ENCODE measurements at regions not wholly inside any gene's neighbourhood (a gene's known extent, or its start where the extent isn't known, plus 50 kb on each side); places are given as distances from the start of the nearest gene placed in this dataset.
"Not testable (repeated sequence)": the region's sequence is repeated elsewhere in the genome, so short reads cannot be mapped to it uniquely, and the experiment has no call there.

DNA sequence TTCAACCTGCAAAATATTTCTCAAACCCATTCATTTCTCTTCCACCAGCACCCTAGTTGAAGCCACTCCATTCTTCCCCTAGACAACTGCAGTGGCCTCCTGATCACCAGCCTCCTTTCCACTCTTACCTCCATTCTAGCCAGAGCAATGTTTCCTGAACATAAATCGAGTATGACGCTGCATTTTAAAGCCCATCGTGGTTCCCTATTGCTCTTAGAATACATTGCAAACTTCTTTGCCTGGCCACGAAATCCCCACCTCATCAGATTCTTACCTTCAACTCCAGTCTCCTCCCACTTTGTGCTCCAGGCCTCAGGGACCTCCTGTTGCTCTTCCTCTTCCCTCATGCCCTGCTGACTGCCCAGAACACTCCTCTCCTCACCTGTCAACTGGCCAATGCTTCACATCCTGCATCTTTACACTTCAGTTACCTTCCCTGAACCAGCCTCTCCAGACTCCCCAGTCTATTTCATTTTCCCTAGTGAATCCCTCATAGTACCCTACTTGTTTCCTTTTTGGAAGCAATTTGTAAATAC lies 176.5 kb upstream of the CTAGE1 start:
- Mint-ChIP-seq H3K27ac (peak overlapping the region in 1 of 7 donors; percentile 12), H3K4me3 (no peak overlapping the region), H3K4me1 (no peaks in the 10 kb centered on the region), H3K27me3 (ENCODE audit: low read depth in 3 of 3) (peaks cover 0 to 3% (median 2%) of the 10 kb centered on the region in 3 donors), H3K36me3 (no peaks in the 10 kb centered on the region), H3K9me3 (peaks cover 0 to 4% (median 0%) of the 10 kb centered on the region in 7 donors)
- no peak for DNase-seq
- H3K36me3 ChIP-seq (replicated peaks in 1 of 2; ENCODE audit: control insufficient read depth in 1 of 2, insufficient read depth in 2 of 2, low read length in 2 of 2): no peaks in the 10 kb centered on the region
- H2AFZ ChIP-seq (ENCODE audit: insufficient read depth, low read depth, low read length, poor library complexity, severe bottlenecking): no peak overlapping the region
- WGBS (ENCODE audit: insufficient coverage): 4% methylated on average over 4 of the region's 4 CpGs
- no peak overlapping the region for H3K9ac ChIP-seq (ENCODE audit: insufficient read depth, low read length, poor library complexity, severe bottlenecking)
- TF ChIP-seq, protein P1, sequence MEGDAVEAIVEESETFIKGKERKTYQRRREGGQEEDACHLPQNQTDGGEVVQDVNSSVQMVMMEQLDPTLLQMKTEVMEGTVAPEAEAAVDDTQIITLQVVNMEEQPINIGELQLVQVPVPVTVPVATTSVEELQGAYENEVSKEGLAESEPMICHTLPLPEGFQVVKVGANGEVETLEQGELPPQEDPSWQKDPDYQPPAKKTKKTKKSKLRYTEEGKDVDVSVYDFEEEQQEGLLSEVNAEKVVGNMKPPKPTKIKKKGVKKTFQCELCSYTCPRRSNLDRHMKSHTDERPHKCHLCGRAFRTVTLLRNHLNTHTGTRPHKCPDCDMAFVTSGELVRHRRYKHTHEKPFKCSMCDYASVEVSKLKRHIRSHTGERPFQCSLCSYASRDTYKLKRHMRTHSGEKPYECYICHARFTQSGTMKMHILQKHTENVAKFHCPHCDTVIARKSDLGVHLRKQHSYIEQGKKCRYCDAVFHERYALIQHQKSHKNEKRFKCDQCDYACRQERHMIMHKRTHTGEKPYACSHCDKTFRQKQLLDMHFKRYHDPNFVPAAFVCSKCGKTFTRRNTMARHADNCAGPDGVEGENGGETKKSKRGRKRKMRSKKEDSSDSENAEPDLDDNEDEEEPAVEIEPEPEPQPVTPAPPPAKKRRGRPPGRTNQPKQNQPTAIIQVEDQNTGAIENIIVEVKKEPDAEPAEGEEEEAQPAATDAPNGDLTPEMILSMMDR (IDR thresholded peaks at IDR 0.05): no peak
- no peaks in the 10 kb centered on the region for H3K9me3 ChIP-seq (replicated peaks in 1 of 2; ENCODE audit: control insufficient read depth in 1 of 2, insufficient read depth in 1 of 2, low read length in 2 of 2)
- intact Hi-C loops (cut with micrococcal nuclease): no loop called here
- no peaks in the 10 kb centered on the region for H4K20me1 ChIP-seq (ENCODE audit: insufficient read depth, low read length)
- no peak overlapping the region for H3K4me3 ChIP-seq (replicated peaks in 1 of 3; ENCODE audit: low read depth in 2 of 3, low read length in 3 of 3)
- H3K79me2 ChIP-seq (ENCODE audit: insufficient read depth, low read length): no peaks in the 10 kb centered on the region
- no peaks in the 10 kb centered on the region for H3K4me1 ChIP-seq (ENCODE audit: control insufficient read depth in 1 of 2, insufficient read depth in 2 of 2, low read length in 2 of 2)
- H3K27me3 ChIP-seq (ENCODE audit: control insufficient read depth in 2 of 2, insufficient read depth in 2 of 2, low read length in 2 of 2): no peaks in the 10 kb centered on the region
- no peak overlapping the region for H3K27ac ChIP-seq (ENCODE audit: low read depth in 1 of 2, low read length in 2 of 2)
- H3K4me2 ChIP-seq (replicated peaks; ENCODE audit: extremely low read depth, low read length, poor library complexity, severe bottlenecking): no peak overlapping the region

- Mint-ChIP-seq H3K27me3 (ENCODE audit: low read depth in 3 of 3) (peaks cover 0 to 2% (median 0%) of the 10 kb centered on the region in 3 donors), H3K4me1 (no peaks in the 10 kb centered on the region), H3K4me3 (no peak overlapping the region), H3K9me3 (peaks cover 0 to 5% (median 0%) of the 10 kb centered on the region in 7 donors), H3K27ac (no peak overlapping the region), H3K36me3 (no peaks in the 10 kb centered on the region)
- Histone ChIP-seq H3K4me2 (replicated peaks; ENCODE audit: extremely low read depth, low read length, poor library complexity, severe bottlenecking) (no peak overlapping the region), H3K4me1 (ENCODE audit: control insufficient read depth in 1 of 2, insufficient read depth in 2 of 2, low read length in 2 of 2) (no peaks in the 10 kb centered on the region), H3K9me3 (replicated peaks in 1 of 2; ENCODE audit: control insufficient read depth in 1 of 2, insufficient read depth in 1 of 2, low read length in 2 of 2) (no peaks in the 10 kb centered on the region), H3K9ac (ENCODE audit: insufficient read depth, low read length, poor library complexity, severe bottlenecking) (no peak overlapping the region), H3K4me3 (replicated peaks in 1 of 3; ENCODE audit: low read depth in 2 of 3, low read length in 3 of 3) (no peak overlapping the region), H3K27me3 (ENCODE audit: control insufficient read depth in 2 of 2, insufficient read depth in 2 of 2, low read length in 2 of 2) (no peaks in the 10 kb centered on the region), H3K79me2 (ENCODE audit: insufficient read depth, low read length) (no peaks in the 10 kb centered on the region), H3K27ac (ENCODE audit: low read depth in 1 of 2, low read length in 2 of 2) (no peak overlapping the region), H4K20me1 (ENCODE audit: insufficient read depth, low read length) (no peaks in the 10 kb centered on the region), H3K36me3 (replicated peaks in 1 of 2; ENCODE audit: control insufficient read depth in 1 of 2, insufficient read depth in 2 of 2, low read length in 2 of 2) (no peaks in the 10 kb centered on the region), H2AFZ (ENCODE audit: insufficient read depth, low read depth, low read length, poor library complexity, severe bottlenecking) (no peak overlapping the region)
- WGBS (ENCODE audit: insufficient coverage): 90% methylated on average over 2 of the region's 5 CpGs
- DNase-seq: no peak
- intact Hi-C loops (cut with micrococcal nuclease): loop anchor here in 1 of 2 donors (10.0 kb wide), 1 partner anchor 57 kb away; no protein-coding TSS in a partner anchor
- TF ChIP-seq, protein P1 (IDR thresholded peaks at IDR 0.05): no peak
Measured at GRCh38 chr18:22601481-22601880, 183.8 kb upstream of the CTAGE1 start.

GRCh38 chr18:22602456-22602855 lies 184.7 kb upstream of the CTAGE1 start:
- not testable (repeated sequence) for H3K4me2 ChIP-seq (replicated peaks; ENCODE audit: extremely low read depth, low read length, poor library complexity, severe bottlenecking); DNase-seq; H3K4me3 Mint-ChIP-seq; H3K9ac ChIP-seq (ENCODE audit: insufficient read depth, low read length, poor library complexity, severe bottlenecking); H3K9me3 Mint-ChIP-seq; H3K27ac Mint-ChIP-seq; H3K27ac ChIP-seq (ENCODE audit: low read depth in 1 of 2, low read length in 2 of 2); H3K9me3 ChIP-seq (replicated peaks in 1 of 2; ENCODE audit: control insufficient read depth in 1 of 2, insufficient read depth in 1 of 2, low read length in 2 of 2); H3K4me1 ChIP-seq (ENCODE audit: control insufficient read depth in 1 of 2, insufficient read depth in 2 of 2, low read length in 2 of 2); H3K27me3 ChIP-seq (ENCODE audit: control insufficient read depth in 2 of 2, insufficient read depth in 2 of 2, low read length in 2 of 2); H3K4me3 ChIP-seq (replicated peaks in 1 of 3; ENCODE audit: low read depth in 2 of 3, low read length in 3 of 3); H3K36me3 Mint-ChIP-seq; H3K36me3 ChIP-seq (replicated peaks in 1 of 2; ENCODE audit: control insufficient read depth in 1 of 2, insufficient read depth in 2 of 2, low read length in 2 of 2); H3K4me1 Mint-ChIP-seq; H4K20me1 ChIP-seq (ENCODE audit: insufficient read depth, low read length); H3K79me2 ChIP-seq (ENCODE audit: insufficient read depth, low read length); H3K27me3 Mint-ChIP-seq (ENCODE audit: low read depth in 3 of 3); H2AFZ ChIP-seq (ENCODE audit: insufficient read depth, low read depth, low read length, poor library complexity, severe bottlenecking)
- intact Hi-C loops (cut with micrococcal nuclease): loop anchor here in 1 of 2 donors (10.0 kb wide), 1 partner anchor 58 kb away; no protein-coding TSS in a partner anchor
- no CpG with 5 or more reads among the region's 3 CpGs for WGBS (ENCODE audit: insufficient coverage)

Data from CD14-positive monocyte (primary cell).